GM21529 (cell line): ENCODE measurements at regions not wholly inside any gene's neighbourhood (a gene's known extent, or its start where the extent isn't known, plus 50 kb on each side); places are given as distances from the start of the nearest gene placed in this dataset.
"Not testable (repeated sequence)": the region's sequence is repeated elsewhere in the genome, so short reads cannot be mapped to it uniquely, and the experiment has no call there.

Source experiments
- ATAC-seq: cut with Tn5 transposase; IDR thresholded peaks from one replicate; pipeline ENCODE4 v1.9.1; 2021; ENCODE audit not compliant: unreplicated experiment

GRCh38 chrX:2640436-2641150 is 50.5 kb upstream of the CD99 start:
- ATAC-seq, result no peak

- ATAC-seq, result no peak
Measured at GRCh38 chrX:2638279-2638678, 52.8 kb upstream of the CD99 start.

GRCh38 chrX:2635342-2635741 is 55.8 kb upstream of the CD99 start:
- no peak for ATAC-seq

- ATAC-seq, result no peak
Measured at GRCh38 chrX:2632533-2633504, 58.3 kb upstream of the CD99 start.

- no peak for ATAC-seq
Measured at GRCh38 chrX:2631743-2632532, 59.2 kb upstream of the CD99 start.

GRCh38 chrX:2630935-2631742 is 60.0 kb upstream of the CD99 start:
- ATAC-seq, result not testable (repeated sequence)

- ATAC-seq, result not testable (repeated sequence)
Measured at GRCh38 chrX:2630008-2630934, 60.8 kb upstream of the CD99 start.

GRCh38 chrX:2629316-2630007 is 61.6 kb upstream of the CD99 start:
- ATAC-seq, result no peak

- ATAC-seq, result no peak
Measured at GRCh38 chrX:2628751-2629315, 62.3 kb upstream of the CD99 start.

GRCh38 chrX:2627272-2627867 is 63.7 kb upstream of the CD99 start:
- ATAC-seq, result peak; percentile 65

GRCh38 chrX:2626750-2627149 is 64.3 kb upstream of the CD99 start:
- no peak for ATAC-seq

GRCh38 chrX:2620576-2620975 is 70.5 kb upstream of the CD99 start:
- no peak for ATAC-seq

GRCh38 chrX:2618516-2618915 is 72.6 kb upstream of the CD99 start:
- ATAC-seq, result no peak

- no peak for ATAC-seq
Measured at GRCh38 chrX:2614911-2615310, 76.2 kb upstream of the CD99 start.

- ATAC-seq, result no peak
Measured at GRCh38 chrX:2610246-2611170, 80.6 kb upstream of the CD99 start.

GRCh38 chrX:2609431-2610238 is 81.5 kb upstream of the CD99 start:
- ATAC-seq, result peak; percentile 0
